Uterus (tissue), 3 donors: ENCODE measurements at regions not wholly inside any gene's neighbourhood (a gene's known extent, or its start where the extent isn't known, plus 50 kb on each side); places are given as distances from the start of the nearest gene placed in this dataset.

Source experiments
- DNase-seq, 2 donors: peaks; one replicate each; pipeline ENCODE4 v3.0.0-alpha.2; 2019 to 2020
- H3K27ac ChIP-seq, 2 donors: fragments of 200-600 bp; sonication (generic); 1 replicate in 1 of 2; 2 replicates in 1 of 2; pipeline ENCODE4 v1.5.1; 2016 to 2018
- H3K27me3 ChIP-seq, 2 donors: fragments of 200-600 bp; sonication (generic); one replicate each; pipeline ENCODE4 v1.5.1; 2018 to 2019; ENCODE audit warnings: control low read depth in 1 of 2
- H3K36me3 ChIP-seq, 2 donors: fragments of 200-600 bp; sonication (generic); one replicate each; pipeline ENCODE4 v1.5.1; 2019; ENCODE audit warnings: control low read depth in 1 of 2
- H3K4me1 ChIP-seq, 2 donors: fragments of 200-600 bp; sonication (generic); one replicate each; pipeline ENCODE4 v1.5.1; 2018 to 2019; ENCODE audit warnings: control low read depth in 1 of 2
- H3K4me3 ChIP-seq, 2 donors: fragments of 200-600 bp; sonication (generic); 1 replicate in 1 of 2; 2 replicates in 1 of 2; pipeline ENCODE4 v1.5.1; 2018 to 2019; ENCODE audit warnings: mild to moderate bottlenecking in 1 of 2
- H3K9me3 ChIP-seq, 2 donors: fragments of 200-600 bp; sonication (generic); one replicate each; pipeline ENCODE4 v1.5.1; 2019; ENCODE audit warnings: control low read depth in 1 of 2
- CTCF ChIP-seq, 4 experiments: fragments of 200-600 bp in 2 of 4; fragments of 450-650 bp in 2 of 4; sonication (generic) in 2 of 4; IDR thresholded peaks; one replicate each; pipeline ENCODE4 v1.5.1; 2016 to 2019; ENCODE audit warnings: antibody characterized with exemption in 4 of 4, mild to moderate bottlenecking in 2 of 4, moderate library complexity in 1 of 4
- POLR2A ChIP-seq, 2 donors: fragments of 450-650 bp; IDR thresholded peaks; one replicate each; pipeline ENCODE4 v1.6.1; 2016; ENCODE audit warnings: antibody characterized with exemption in 2 of 2, mild to moderate bottlenecking in 1 of 2, moderate library complexity in 1 of 2
- intact Hi-C: fragments of 100-400 bp; cut with DNase I; formaldehyde crosslinking; loops from one replicate; pipeline ENCODE4 v1.15.1; 2023; ENCODE audit warnings: low total_unique reads
- donor health status: DM: yes; HTN: yes; CAD: no.

- DNase-seq, result no peak
- H3K36me3 ChIP-seq, result no peaks in the 10 kb centered on the region
- no peak overlapping the region for H3K27ac ChIP-seq
- H3K9me3 ChIP-seq, result no peaks in the 10 kb centered on the region
- intact Hi-C loops, result no loop called here
- no peaks in the 10 kb centered on the region for H3K27me3 ChIP-seq
- no peaks in the 10 kb centered on the region for H3K4me1 ChIP-seq
- no peak for TF ChIP-seq POLR2A (IDR thresholded peaks at IDR 0.05)
- no peak for TF ChIP-seq CTCF (IDR thresholded peaks at IDR 0.05)
- H3K4me3 ChIP-seq, result no peak overlapping the region
Measured at GRCh38 chr1:36613721-36614120, 131.0 kb upstream of the CSF3R start.

DNA sequence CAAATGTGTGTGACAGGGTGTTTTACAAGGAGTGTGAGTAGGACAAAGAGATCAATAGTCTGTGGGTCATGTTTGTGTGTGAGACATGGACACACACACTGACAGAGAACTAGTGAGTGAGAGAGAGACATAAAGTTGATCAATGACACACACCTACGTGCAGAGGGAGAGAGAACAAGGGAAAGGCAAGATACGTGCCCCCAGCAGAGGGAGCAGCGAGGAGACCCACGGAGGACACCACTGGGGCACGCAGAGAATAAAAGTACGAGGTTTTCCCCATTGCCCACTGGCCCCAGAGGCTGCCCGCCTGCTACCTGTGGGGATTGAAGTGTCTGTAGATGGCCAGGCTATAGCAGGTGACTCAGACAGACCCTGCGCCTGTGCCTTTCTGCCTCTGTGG is 130.2 kb upstream of the CSF3R start:
- no peaks in the 10 kb centered on the region for H3K4me1 ChIP-seq
- TF ChIP-seq CTCF (IDR thresholded peaks at IDR 0.05), result no peak
- TF ChIP-seq POLR2A (IDR thresholded peaks at IDR 0.05), result no peak
- intact Hi-C loops, result no loop called here
- H3K4me3 ChIP-seq, result no peak overlapping the region
- DNase-seq, result no peak
- H3K36me3 ChIP-seq, result no peaks in the 10 kb centered on the region
- no peaks in the 10 kb centered on the region for H3K9me3 ChIP-seq
- no peak overlapping the region for H3K27ac ChIP-seq
- H3K27me3 ChIP-seq, result no peaks in the 10 kb centered on the region

- Histone ChIP-seq H3K36me3 (no peaks in the 10 kb centered on the region), H3K9me3 (no peaks in the 10 kb centered on the region), H3K27ac (no peak overlapping the region), H3K4me3 (no peak overlapping the region), H3K27me3 (no peaks in the 10 kb centered on the region), H3K4me1 (no peaks in the 10 kb centered on the region)
- TF ChIP-seq CTCF (IDR thresholded peaks at IDR 0.05), result no peak
- TF ChIP-seq POLR2A (IDR thresholded peaks at IDR 0.05), result no peak
- intact Hi-C loops, result no loop called here
- no peak for DNase-seq
Measured at GRCh38 chr1:36612121-36612520, 129.4 kb upstream of the CSF3R start.

DNA sequence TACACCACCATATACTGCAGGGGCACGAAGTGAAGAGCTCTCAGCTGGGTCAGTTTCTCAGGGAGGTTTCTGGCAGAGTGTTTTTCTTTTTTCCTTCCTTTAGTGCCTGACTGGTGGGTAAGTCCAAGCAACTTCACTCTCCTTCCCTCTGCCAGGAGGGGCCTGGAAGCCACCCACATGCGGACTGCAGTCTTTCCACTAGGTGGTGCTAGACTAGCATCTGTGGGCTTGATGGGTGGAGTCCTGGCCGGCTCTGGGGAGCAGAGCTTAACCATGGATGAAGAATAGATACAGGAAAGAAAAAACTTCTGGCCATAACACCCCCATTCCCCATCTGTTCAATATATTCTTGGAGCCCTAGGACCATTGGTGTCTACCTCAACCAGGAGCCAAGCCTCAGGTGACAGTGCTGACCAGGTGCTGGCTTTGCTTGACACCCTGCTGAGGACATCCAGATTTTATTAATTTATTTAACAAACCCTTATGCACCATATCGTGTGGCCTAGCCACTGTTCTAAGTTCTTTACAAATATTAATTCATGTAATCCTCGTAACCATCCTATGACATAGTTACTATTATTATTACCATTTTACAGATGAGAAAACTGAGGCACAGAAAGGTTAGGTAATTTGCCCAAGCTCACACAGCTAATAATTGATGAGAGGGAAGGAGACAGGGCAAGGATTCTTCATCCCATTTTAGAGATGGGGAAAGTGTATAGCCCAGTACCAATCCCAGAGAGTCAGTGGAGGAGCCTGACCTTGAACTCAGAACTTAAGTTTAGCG is 126.7 kb upstream of the CSF3R start:
- DNase-seq, result no peak
- Histone ChIP-seq H3K27ac (no peak overlapping the region), H3K36me3 (no peaks in the 10 kb centered on the region), H3K27me3 (no peaks in the 10 kb centered on the region), H3K4me1 (no peaks in the 10 kb centered on the region), H3K4me3 (no peak overlapping the region), H3K9me3 (no peaks in the 10 kb centered on the region)
- intact Hi-C loops, result no loop called here
- no peak for TF ChIP-seq CTCF (IDR thresholded peaks at IDR 0.05)
- TF ChIP-seq POLR2A (IDR thresholded peaks at IDR 0.05), result no peak

- intact Hi-C loops, result no loop called here
Measured at GRCh38 chr1:36608272-36608671, 125.6 kb upstream of the CSF3R start.

More at GRCh38 chr1:36608272-36608671, 125.6 kb upstream of the CSF3R start:
- Histone ChIP-seq H3K4me1 (no peaks in the 10 kb centered on the region), H3K27me3 (no peaks in the 10 kb centered on the region), H3K4me3 (no peak overlapping the region), H3K27ac (no peak overlapping the region), H3K36me3 (no peaks in the 10 kb centered on the region), H3K9me3 (no peaks in the 10 kb centered on the region)
- TF ChIP-seq POLR2A (IDR thresholded peaks at IDR 0.05), result no peak
- no peak for TF ChIP-seq CTCF (IDR thresholded peaks at IDR 0.05)
- no peak for DNase-seq
